Bronchial epithelial cell (primary cell): ENCODE measurements at regions not wholly inside any gene's neighbourhood (a gene's known extent, or its start where the extent isn't known, plus 50 kb on each side); places are given as distances from the start of the nearest gene placed in this dataset.
A peak's percentile ranks its signal among the peaks of the same experiment; 100 is the strongest.

Experiments used
- DNase-seq: peaks from one replicate; pipeline ENCODE4 v3.0.0-alpha.2; 2010; ENCODE audit warnings: low read depth
- FAIRE-seq: peaks from 2 replicates; lab custom pipeline; 2011; peaks lifted over from hg19 to GRCh38; lab: Jason Lieb, UNC
- H3K27me3 ChIP-seq: 2 replicates; pipeline ENCODE4 v1.5.1; 2011; ENCODE audit warnings: low read length; ENCODE audit not compliant: control insufficient read depth, insufficient read depth
- H3K36me3 ChIP-seq: 2 replicates; pipeline ENCODE4 v1.5.1; 2011; ENCODE audit warnings: low read length; ENCODE audit not compliant: control insufficient read depth, insufficient read depth
- H3K4me3 ChIP-seq: 2 replicates; pipeline ENCODE4 v1.5.1; 2011; ENCODE audit warnings: mild to moderate bottlenecking, low read depth, low read length, control low read depth
- TF ChIP-seq, protein P1 (sequence below): IDR thresholded peaks from 2 replicates; pipeline ENCODE4 v1.5.1; 2011; ENCODE audit warnings: mild to moderate bottlenecking, moderate library complexity, low read length, control low read depth, inconsistent platforms; ENCODE audit not compliant: insufficient read depth, severe bottlenecking

DNA sequence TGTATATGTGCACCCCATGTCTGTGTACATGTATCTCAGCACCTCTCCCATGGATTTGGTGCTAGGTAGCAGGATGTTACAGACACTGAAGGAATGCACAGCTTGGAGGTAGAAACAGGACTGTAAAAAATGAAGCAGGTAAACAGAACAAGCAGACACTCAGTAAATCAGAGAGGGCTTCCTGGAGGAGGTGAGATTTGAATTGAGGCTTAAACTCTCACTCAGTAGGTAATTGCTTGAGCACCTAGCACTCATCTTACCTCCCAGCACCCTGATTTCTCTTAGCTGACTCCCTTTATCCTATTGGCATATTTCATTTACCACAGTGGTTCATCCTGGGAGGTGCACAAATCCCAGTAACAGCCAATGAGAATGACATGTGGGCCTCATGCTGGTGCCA is 537.9 kb upstream of the RAB6C start:
- no peaks in the 10 kb centered on the region for H3K36me3 ChIP-seq
- no peak for FAIRE-seq
- H3K4me3 ChIP-seq = no peak overlapping the region
- TF ChIP-seq, protein P1, sequence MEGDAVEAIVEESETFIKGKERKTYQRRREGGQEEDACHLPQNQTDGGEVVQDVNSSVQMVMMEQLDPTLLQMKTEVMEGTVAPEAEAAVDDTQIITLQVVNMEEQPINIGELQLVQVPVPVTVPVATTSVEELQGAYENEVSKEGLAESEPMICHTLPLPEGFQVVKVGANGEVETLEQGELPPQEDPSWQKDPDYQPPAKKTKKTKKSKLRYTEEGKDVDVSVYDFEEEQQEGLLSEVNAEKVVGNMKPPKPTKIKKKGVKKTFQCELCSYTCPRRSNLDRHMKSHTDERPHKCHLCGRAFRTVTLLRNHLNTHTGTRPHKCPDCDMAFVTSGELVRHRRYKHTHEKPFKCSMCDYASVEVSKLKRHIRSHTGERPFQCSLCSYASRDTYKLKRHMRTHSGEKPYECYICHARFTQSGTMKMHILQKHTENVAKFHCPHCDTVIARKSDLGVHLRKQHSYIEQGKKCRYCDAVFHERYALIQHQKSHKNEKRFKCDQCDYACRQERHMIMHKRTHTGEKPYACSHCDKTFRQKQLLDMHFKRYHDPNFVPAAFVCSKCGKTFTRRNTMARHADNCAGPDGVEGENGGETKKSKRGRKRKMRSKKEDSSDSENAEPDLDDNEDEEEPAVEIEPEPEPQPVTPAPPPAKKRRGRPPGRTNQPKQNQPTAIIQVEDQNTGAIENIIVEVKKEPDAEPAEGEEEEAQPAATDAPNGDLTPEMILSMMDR = no peak
- no peak for DNase-seq
- no peaks in the 10 kb centered on the region for H3K27me3 ChIP-seq

DNA sequence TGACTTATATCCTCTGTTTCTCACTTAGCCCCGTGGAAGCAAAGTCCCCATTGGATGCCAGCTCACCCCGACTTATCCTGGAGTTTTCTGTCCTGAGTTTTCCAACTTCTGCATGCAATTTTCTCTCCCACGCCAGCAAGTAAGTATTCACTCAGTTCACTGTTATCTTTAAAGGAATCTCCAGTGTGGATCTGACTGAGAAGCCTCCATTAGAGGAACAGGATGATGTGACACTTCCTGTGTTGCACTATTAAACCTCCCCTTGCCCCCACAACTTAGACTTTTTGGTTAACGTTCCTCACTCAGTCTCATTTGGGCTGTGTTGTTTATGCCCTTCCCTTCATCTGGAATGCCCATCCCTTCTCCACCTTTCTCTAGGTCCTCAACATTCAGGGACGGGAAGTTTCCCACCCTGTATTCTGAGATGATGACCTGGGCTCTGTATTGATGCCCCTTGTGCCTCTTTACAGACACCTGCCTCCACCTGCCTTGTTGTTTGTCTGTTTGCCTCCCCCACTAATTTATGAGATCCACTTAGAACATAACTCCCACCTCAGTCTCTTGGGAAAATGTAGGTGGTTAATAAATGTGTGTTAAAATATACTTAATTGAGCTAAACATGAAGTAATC is 536.1 kb upstream of the RAB6C start:
- FAIRE-seq (no peak), DNase-seq (no peak)
- TF ChIP-seq, protein P1 = no peak
- no peaks in the 10 kb centered on the region for H3K36me3 ChIP-seq
- H3K4me3 ChIP-seq = no peak overlapping the region
- H3K27me3 ChIP-seq = no peaks in the 10 kb centered on the region

DNA sequence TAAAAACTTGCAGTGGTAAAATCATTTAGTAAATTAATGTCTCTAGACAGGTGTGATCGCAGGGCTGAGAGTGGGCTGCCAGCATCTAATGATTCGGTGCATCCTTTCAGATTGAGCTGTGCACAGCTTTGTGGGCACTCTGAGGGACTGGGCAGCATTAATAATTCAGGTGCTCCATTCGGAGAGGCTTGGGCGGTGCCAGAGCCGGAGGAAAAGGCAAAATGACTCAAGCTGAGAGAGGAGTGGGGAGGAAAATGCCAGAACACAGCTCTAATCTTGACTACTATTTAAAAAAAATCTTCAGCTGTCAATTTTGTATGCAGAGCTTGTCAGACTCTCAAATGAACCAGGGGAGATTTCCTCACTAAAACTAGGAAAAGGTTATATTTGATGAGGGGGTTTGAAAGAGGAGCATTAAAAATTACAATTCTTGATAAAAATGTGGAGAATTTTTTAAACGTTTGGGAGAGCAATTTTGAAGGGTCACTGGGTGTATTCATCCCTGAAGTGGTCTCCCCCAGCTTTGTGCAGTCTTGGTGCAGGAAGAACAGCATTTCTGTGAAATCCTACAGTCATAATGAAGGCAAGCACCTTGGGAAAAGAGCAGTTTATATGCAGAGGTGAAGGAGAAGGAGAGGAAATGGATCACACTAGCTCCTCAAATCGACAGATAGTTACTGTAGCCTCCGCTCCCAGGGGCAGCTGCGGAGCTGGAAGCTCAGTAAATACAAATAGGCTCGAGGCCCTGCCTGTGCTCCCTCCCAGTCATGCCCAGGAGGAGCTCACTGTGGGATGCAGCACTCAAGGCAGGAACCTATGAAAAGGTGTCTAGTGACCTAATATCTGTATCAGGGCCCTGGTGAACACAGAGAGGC is 535.4 kb upstream of the RAB6C start:
- TF ChIP-seq, protein P1 = no peak
- no peak for FAIRE-seq
- no peak for DNase-seq
- H3K4me3 ChIP-seq = no peak overlapping the region
- no peaks in the 10 kb centered on the region for H3K27me3 ChIP-seq
- no peaks in the 10 kb centered on the region for H3K36me3 ChIP-seq

DNA sequence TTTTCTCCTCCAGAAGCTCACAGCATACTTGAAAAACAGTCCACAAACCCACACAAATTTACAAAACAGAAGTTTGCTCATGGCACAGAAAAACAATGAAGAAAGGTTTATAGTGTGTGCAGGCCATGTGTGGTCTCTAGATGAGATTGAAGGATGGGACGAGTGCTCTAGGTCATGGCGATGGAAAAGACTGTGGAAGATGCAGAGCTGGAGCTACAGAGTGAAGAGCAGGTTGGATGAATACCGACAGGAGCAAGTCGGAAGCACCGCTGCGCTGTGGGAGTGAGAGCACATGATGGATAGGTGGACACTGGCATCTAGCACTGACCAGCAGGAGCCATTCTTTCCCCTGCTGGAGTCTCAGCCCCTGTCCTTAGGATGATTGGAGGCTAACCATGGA is 534.7 kb upstream of the RAB6C start:
- FAIRE-seq = no peak
- no peak for DNase-seq
- no peak overlapping the region for H3K4me3 ChIP-seq
- no peaks in the 10 kb centered on the region for H3K36me3 ChIP-seq
- no peaks in the 10 kb centered on the region for H3K27me3 ChIP-seq
- TF ChIP-seq, protein P1 = no peak

DNA sequence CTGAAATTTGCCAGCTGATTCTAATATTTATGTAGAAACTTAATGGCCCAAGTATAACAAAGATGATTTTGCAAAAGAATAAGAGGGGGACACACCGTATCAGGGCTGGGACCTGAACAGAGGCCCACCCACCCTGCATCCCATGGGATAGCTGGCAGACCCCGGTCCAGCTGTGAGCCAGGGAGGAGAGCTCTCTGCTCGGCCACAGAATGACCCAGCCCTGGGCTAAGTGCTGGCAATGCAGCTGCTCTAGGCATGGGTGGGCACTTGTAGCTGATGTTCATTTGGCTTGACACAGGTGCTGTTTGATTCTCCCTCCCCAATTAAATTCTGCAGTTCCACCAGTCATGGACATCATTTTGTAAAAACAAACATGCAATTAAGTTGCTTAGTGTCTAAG is 522.8 kb upstream of the RAB6C start:
- Histone ChIP-seq H3K36me3 (no peaks in the 10 kb centered on the region), H3K27me3 (no peaks in the 10 kb centered on the region), H3K4me3 (no peak overlapping the region)
- TF ChIP-seq, protein P1 = no peak
- DNase-seq = no peak
- FAIRE-seq = peak; percentile 64
